GM12878 (cell line): ENCODE measurements at regions not wholly inside any gene's neighbourhood (a gene's known extent, or its start where the extent isn't known, plus 50 kb on each side); places are given as distances from the start of the nearest gene placed in this dataset.

Experiments
- CBFB ChIP-seq: IDR thresholded peaks from 2 replicates; pipeline ENCODE4 v1.6.1; 2016; ENCODE audit warnings: antibody characterized with exemption, low read depth
- CBX5 ChIP-seq: sonication (generic); IDR thresholded peaks from 2 replicates; pipeline ENCODE4 v1.6.1; 2016; ENCODE audit warnings: low read depth, moderate library complexity, mild to moderate bottlenecking, inconsistent platforms
- CTCF ChIP-seq, 3 experiments: IDR thresholded peaks in 2 of 3; conservative IDR thresholded peaks in 1 of 3; 2 replicates each; pipeline ENCODE4 v1.5.1; 2011; ENCODE audit warnings: low read depth in 3 of 3, low read length in 3 of 3, mild to moderate bottlenecking in 3 of 3, control low read depth in 2 of 3, moderate library complexity in 2 of 3, inconsistent platforms in 1 of 3, mixed read lengths in 1 of 3; ENCODE audit not compliant: control insufficient read depth in 2 of 3, insufficient read depth in 1 of 3; ENCODE audit errors: extremely low read depth in 1 of 3
- DPF2 ChIP-seq: fragments of 450-650 bp; IDR thresholded peaks from 2 replicates; pipeline ENCODE4 v1.6.1; 2017; ENCODE audit warnings: mild to moderate bottlenecking
- JUND ChIP-seq: IDR thresholded peaks from 2 replicates; pipeline ENCODE4 v1.6.1; 2012; ENCODE audit warnings: low read depth, mild to moderate bottlenecking, low read length, improper control_type of control experiment, moderate library complexity
- MTA3 ChIP-seq: IDR thresholded peaks from 2 replicates; pipeline ENCODE4 v1.6.1; 2012; ENCODE audit warnings: low read length, inconsistent platforms, borderline replicate concordance
- NRF1 ChIP-seq: conservative IDR thresholded peaks from 2 replicates; pipeline ENCODE4 v1.6.1; 2011; ENCODE audit warnings: mild to moderate bottlenecking, low read depth, low read length, improper control_type of control experiment
- PAX5 ChIP-seq: IDR thresholded peaks from 2 replicates; pipeline ENCODE4 v1.6.1; 2011; ENCODE audit warnings: low read depth, low read length, borderline replicate concordance
- USF2 ChIP-seq: IDR thresholded peaks from 2 replicates; pipeline ENCODE4 v1.6.1; 2011; ENCODE audit warnings: low read depth, low read length, improper control_type of control experiment, borderline replicate concordance

- no peak for TF ChIP-seq MTA3
- TF ChIP-seq CTCF (IDR thresholded peaks at IDR 0.05 in 2 of 3, conservative IDR thresholded peaks at IDR 0.05 in 1 of 3; ENCODE audit: control insufficient read depth in 2 of 3, extremely low read depth in 1 of 3, insufficient read depth in 1 of 3, low read depth in 3 of 3, low read length in 3 of 3) = no peak
- no peak for TF ChIP-seq DPF2
- no peak for TF ChIP-seq CBFB
- TF ChIP-seq NRF1 = no peak
- TF ChIP-seq CBX5 = no peak
- TF ChIP-seq USF2 = no peak
- no peak for TF ChIP-seq JUND
- TF ChIP-seq PAX5 = no peak
Measured at GRCh38 chr9:20095430-20096092, 306.7 kb upstream of the SLC24A2 start.
